ENCODE measurements at regions not wholly inside any gene's neighbourhood (a gene's known extent, or its start where the extent isn't known, plus 50 kb on each side); places are given as distances from the start of the nearest gene placed in this dataset.

DNA sequence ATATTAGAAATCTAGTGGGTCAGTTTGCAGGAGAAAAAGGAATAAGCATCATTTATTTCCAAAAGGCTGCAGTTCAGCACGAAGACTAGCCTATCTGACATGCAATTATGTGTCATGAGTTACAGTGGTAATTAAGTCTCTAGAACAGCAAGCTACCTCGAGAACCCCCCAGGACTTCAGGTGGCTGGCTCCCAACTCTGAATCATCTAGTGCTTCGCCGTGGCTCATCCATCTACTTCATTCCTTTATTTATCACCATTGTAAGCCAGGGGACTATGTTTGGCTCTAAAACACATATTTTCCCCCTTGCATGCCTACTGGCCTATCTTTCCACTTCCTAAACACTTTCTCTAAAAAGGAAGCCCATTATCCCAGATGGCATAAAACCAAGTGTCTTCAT is 121.6 kb downstream of the TXNL1 start:
- no peak for TF ChIP-seq FOXP2 (optimal IDR thresholded peaks at IDR 0.05; ENCODE audit: borderline replicate concordance, extremely low read depth, extremely low read length, insufficient read depth)
- TF ChIP-seq SIN3A (IDR thresholded peaks at IDR 0.05; ENCODE audit: borderline replicate concordance, insufficient read depth, low read length), result no peak
- TF ChIP-seq POLR2AphosphoS5 (IDR thresholded peaks at IDR 0.05; ENCODE audit: low read depth, low read length), result no peak
- TF ChIP-seq TAF1 (IDR thresholded peaks at IDR 0.05; ENCODE audit: borderline replicate concordance, insufficient read depth, low read length), result no peak
- TF ChIP-seq, protein P1, sequence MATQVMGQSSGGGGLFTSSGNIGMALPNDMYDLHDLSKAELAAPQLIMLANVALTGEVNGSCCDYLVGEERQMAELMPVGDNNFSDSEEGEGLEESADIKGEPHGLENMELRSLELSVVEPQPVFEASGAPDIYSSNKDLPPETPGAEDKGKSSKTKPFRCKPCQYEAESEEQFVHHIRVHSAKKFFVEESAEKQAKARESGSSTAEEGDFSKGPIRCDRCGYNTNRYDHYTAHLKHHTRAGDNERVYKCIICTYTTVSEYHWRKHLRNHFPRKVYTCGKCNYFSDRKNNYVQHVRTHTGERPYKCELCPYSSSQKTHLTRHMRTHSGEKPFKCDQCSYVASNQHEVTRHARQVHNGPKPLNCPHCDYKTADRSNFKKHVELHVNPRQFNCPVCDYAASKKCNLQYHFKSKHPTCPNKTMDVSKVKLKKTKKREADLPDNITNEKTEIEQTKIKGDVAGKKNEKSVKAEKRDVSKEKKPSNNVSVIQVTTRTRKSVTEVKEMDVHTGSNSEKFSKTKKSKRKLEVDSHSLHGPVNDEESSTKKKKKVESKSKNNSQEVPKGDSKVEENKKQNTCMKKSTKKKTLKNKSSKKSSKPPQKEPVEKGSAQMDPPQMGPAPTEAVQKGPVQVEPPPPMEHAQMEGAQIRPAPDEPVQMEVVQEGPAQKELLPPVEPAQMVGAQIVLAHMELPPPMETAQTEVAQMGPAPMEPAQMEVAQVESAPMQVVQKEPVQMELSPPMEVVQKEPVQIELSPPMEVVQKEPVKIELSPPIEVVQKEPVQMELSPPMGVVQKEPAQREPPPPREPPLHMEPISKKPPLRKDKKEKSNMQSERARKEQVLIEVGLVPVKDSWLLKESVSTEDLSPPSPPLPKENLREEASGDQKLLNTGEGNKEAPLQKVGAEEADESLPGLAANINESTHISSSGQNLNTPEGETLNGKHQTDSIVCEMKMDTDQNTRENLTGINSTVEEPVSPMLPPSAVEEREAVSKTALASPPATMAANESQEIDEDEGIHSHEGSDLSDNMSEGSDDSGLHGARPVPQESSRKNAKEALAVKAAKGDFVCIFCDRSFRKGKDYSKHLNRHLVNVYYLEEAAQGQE (IDR thresholded peaks at IDR 0.05; ENCODE audit: insufficient read depth in 1 of 2, low read depth in 2 of 2, low read length in 2 of 2), result no peak

DNA sequence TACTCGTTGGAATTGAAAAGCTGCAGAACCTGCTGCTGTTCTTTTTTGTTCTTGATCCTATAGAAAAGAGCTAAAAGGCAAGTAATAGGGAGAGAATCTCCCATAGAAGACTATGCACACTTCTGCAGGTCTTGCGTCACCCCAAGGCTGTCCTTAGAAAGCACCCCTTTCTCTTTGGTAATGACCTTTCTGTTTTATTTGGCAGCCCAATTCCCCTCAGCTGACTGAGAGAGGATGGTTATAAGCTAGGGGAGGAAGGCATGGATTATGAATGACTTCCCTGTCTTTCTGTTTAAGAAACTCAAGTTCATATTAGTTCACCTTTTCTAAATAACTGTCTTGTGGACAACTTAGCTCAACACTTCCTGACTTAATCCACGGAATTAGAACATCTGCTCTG is 122.9 kb downstream of the TXNL1 start:
- TF ChIP-seq, protein P1 (IDR thresholded peaks at IDR 0.05; ENCODE audit: insufficient read depth in 1 of 2, low read depth in 2 of 2, low read length in 2 of 2), result no peak
- TF ChIP-seq SIN3A (IDR thresholded peaks at IDR 0.05; ENCODE audit: borderline replicate concordance, insufficient read depth, low read length), result no peak
- no peak for TF ChIP-seq TAF1 (IDR thresholded peaks at IDR 0.05; ENCODE audit: borderline replicate concordance, insufficient read depth, low read length)
- no peak for TF ChIP-seq POLR2AphosphoS5 (IDR thresholded peaks at IDR 0.05; ENCODE audit: low read depth, low read length)
- no peak for TF ChIP-seq FOXP2 (optimal IDR thresholded peaks at IDR 0.05; ENCODE audit: borderline replicate concordance, extremely low read depth, extremely low read length, insufficient read depth)

DNA sequence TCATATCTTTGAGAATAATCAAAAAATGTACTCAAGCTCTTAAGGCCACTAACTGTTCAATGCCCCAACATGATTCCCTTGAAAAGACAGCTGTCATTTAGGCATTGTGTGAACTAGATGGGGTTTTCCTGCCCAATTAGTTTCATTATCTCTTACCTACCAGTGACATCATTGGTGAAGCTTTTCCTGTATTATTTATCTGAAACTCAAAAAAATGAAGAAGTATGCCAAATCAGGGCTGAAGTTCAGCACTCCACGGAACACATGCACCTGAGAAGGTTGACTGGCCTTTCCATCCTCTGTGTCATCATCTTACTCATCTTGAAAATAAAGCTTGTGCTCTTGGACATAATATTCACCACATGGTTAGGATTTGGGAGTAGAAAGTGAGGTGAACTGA is 126.4 kb downstream of the TXNL1 start:
- TF ChIP-seq TAF1 (IDR thresholded peaks at IDR 0.05; ENCODE audit: borderline replicate concordance, insufficient read depth, low read length) (no peak), FOXP2 (optimal IDR thresholded peaks at IDR 0.05; ENCODE audit: borderline replicate concordance, extremely low read depth, extremely low read length, insufficient read depth) (no peak), SIN3A (IDR thresholded peaks at IDR 0.05; ENCODE audit: borderline replicate concordance, insufficient read depth, low read length) (no peak), POLR2AphosphoS5 (IDR thresholded peaks at IDR 0.05; ENCODE audit: low read depth, low read length) (no peak)
- TF ChIP-seq, protein P1 (IDR thresholded peaks at IDR 0.05; ENCODE audit: insufficient read depth in 1 of 2, low read depth in 2 of 2, low read length in 2 of 2), result no peak

DNA sequence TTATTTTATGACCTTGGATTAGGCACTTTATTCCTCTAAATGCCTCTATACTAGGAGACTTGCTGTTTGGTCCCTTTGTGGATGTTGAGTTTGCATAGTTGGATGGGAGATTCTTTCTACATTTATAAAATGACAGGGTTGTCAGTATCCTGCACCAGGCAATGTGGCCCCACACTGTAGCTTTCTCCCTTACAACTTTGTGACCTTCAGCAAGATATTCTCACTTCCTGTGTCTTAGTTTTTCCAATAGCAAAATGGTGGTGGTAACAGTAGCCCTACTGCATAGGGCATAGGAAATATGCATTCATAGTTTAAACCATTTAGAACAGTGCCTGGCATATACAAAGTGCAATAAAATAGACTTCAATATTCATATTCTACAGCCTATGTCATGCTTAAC is 128.3 kb downstream of the TXNL1 start:
- TF ChIP-seq POLR2AphosphoS5 (IDR thresholded peaks at IDR 0.05; ENCODE audit: low read depth, low read length) (no peak), SIN3A (IDR thresholded peaks at IDR 0.05; ENCODE audit: borderline replicate concordance, insufficient read depth, low read length) (no peak), FOXP2 (optimal IDR thresholded peaks at IDR 0.05; ENCODE audit: borderline replicate concordance, extremely low read depth, extremely low read length, insufficient read depth) (no peak), TAF1 (IDR thresholded peaks at IDR 0.05; ENCODE audit: borderline replicate concordance, insufficient read depth, low read length) (no peak)
- TF ChIP-seq, protein P1 (IDR thresholded peaks at IDR 0.05; ENCODE audit: insufficient read depth in 1 of 2, low read depth in 2 of 2, low read length in 2 of 2), result no peak

DNA sequence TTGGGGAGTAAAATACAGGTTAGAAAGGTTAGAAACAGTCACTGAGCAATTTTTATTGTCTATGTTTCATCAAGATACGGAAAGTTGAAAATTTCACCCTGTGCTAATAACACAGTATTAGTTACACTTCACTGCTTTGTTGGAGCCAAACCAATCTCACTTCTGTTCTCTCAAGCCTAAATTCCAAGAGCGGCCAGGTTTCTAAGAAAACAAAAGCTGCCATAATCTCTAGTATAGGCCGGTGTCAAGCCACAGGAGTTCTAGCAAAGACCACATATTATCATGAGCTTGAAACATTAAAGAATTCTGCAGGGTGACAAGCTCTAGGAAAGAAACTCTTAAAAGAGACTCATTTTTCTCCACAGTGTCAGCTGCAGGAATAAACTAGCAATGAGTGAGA is 128.7 kb downstream of the TXNL1 start:
- TF ChIP-seq POLR2AphosphoS5 (IDR thresholded peaks at IDR 0.05; ENCODE audit: low read depth, low read length), result no peak
- no peak for TF ChIP-seq TAF1 (IDR thresholded peaks at IDR 0.05; ENCODE audit: borderline replicate concordance, insufficient read depth, low read length)
- no peak for TF ChIP-seq SIN3A (IDR thresholded peaks at IDR 0.05; ENCODE audit: borderline replicate concordance, insufficient read depth, low read length)
- TF ChIP-seq, protein P1 (IDR thresholded peaks at IDR 0.05; ENCODE audit: insufficient read depth in 1 of 2, low read depth in 2 of 2, low read length in 2 of 2), result no peak
- TF ChIP-seq FOXP2 (optimal IDR thresholded peaks at IDR 0.05; ENCODE audit: borderline replicate concordance, extremely low read depth, extremely low read length, insufficient read depth), result no peak

All from PFSK-1 (cell line).